ENCODE measurements at regions not wholly inside any gene's neighbourhood (a gene's known extent, or its start where the extent isn't known, plus 50 kb on each side); places are given as distances from the start of the nearest gene placed in this dataset.

GRCh38 chr19:33900817-33901216 lies 104.1 kb downstream of the KCTD15 start:
- H4K20me1 ChIP-seq (ENCODE audit: insufficient read depth, low read length) = no peaks in the 10 kb centered on the region
- no peak overlapping the region for H3K4me2 ChIP-seq (ENCODE audit: low read length)
- no peaks in the 10 kb centered on the region for H3K9me3 ChIP-seq (ENCODE audit: insufficient read depth, low read depth, low read length)
- H3K27ac ChIP-seq (ENCODE audit: low read depth, low read length) = no peak overlapping the region
- H3K4me3 ChIP-seq (ENCODE audit: insufficient read depth, low read depth, low read length) = no peak overlapping the region
- TF ChIP-seq EZH2 (IDR thresholded peaks at IDR 0.05; ENCODE audit: insufficient read depth, low read length) (no peak), CTCF (IDR thresholded peaks at IDR 0.05; ENCODE audit: insufficient read depth, low read depth, low read length) (no peak)
- no peak overlapping the region for H2AFZ ChIP-seq (ENCODE audit: low read depth, low read length)
- H3K79me2 ChIP-seq (ENCODE audit: insufficient read depth, low read length) = no peaks in the 10 kb centered on the region
- Mint-ChIP-seq H3K9me3 (ENCODE audit: unreplicated experiment) (peaks cover 9% of the 10 kb centered on the region), H3K36me3 (ENCODE audit: low read depth, unreplicated experiment) (no peaks in the 10 kb centered on the region), H3K27ac (ENCODE audit: unreplicated experiment) (no peak overlapping the region), H3K27me3 (ENCODE audit: low read depth, unreplicated experiment) (no peaks in the 10 kb centered on the region), H3K4me1 (ENCODE audit: low read depth, unreplicated experiment) (peaks cover 5% of the 10 kb centered on the region), H3K4me3 (ENCODE audit: unreplicated experiment) (no peak overlapping the region)
- no peak overlapping the region for H3K9ac ChIP-seq (ENCODE audit: low read length)
- H3K27me3 ChIP-seq (ENCODE audit: insufficient read depth, low read length) = no peaks in the 10 kb centered on the region
- peaks cover 5% of the 10 kb centered on the region for H3K4me1 ChIP-seq (ENCODE audit: insufficient read depth, low read length)
- H3K36me3 ChIP-seq (ENCODE audit: insufficient read depth, low read length) = no peaks in the 10 kb centered on the region
- FAIRE-seq = no peak
- no peak for DNase-seq (ENCODE audit: low read depth)

- Histone ChIP-seq H3K79me2 (ENCODE audit: insufficient read depth, low read length) (no peaks in the 10 kb centered on the region), H3K4me2 (ENCODE audit: low read length) (no peak overlapping the region), H2AFZ (ENCODE audit: low read depth, low read length) (no peak overlapping the region), H3K36me3 (ENCODE audit: insufficient read depth, low read length) (no peaks in the 10 kb centered on the region), H3K9ac (ENCODE audit: low read length) (no peak overlapping the region), H3K4me3 (ENCODE audit: insufficient read depth, low read depth, low read length) (no peak overlapping the region), H3K9me3 (ENCODE audit: insufficient read depth, low read depth, low read length) (no peaks in the 10 kb centered on the region), H3K27me3 (ENCODE audit: insufficient read depth, low read length) (no peaks in the 10 kb centered on the region), H3K4me1 (ENCODE audit: insufficient read depth, low read length) (peaks cover 7% of the 10 kb centered on the region), H3K27ac (ENCODE audit: low read depth, low read length) (no peak overlapping the region), H4K20me1 (ENCODE audit: insufficient read depth, low read length) (no peaks in the 10 kb centered on the region)
- Mint-ChIP-seq H3K9me3 (ENCODE audit: unreplicated experiment) (peaks cover 13% of the 10 kb centered on the region), H3K27ac (ENCODE audit: unreplicated experiment) (no peak overlapping the region), H3K4me3 (ENCODE audit: unreplicated experiment) (no peak overlapping the region), H3K4me1 (ENCODE audit: low read depth, unreplicated experiment) (peaks cover 5% of the 10 kb centered on the region), H3K36me3 (ENCODE audit: low read depth, unreplicated experiment) (peaks cover 4% of the 10 kb centered on the region), H3K27me3 (ENCODE audit: low read depth, unreplicated experiment) (peaks cover 4% of the 10 kb centered on the region)
- no peak for FAIRE-seq
- no peak for DNase-seq (ENCODE audit: low read depth)
- TF ChIP-seq CTCF (IDR thresholded peaks at IDR 0.05; ENCODE audit: insufficient read depth, low read depth, low read length) (no peak), EZH2 (IDR thresholded peaks at IDR 0.05; ENCODE audit: insufficient read depth, low read length) (no peak)
These were observed 105.7 kb downstream of the KCTD15 start for GRCh38 chr19:33902395-33902794.

DNA sequence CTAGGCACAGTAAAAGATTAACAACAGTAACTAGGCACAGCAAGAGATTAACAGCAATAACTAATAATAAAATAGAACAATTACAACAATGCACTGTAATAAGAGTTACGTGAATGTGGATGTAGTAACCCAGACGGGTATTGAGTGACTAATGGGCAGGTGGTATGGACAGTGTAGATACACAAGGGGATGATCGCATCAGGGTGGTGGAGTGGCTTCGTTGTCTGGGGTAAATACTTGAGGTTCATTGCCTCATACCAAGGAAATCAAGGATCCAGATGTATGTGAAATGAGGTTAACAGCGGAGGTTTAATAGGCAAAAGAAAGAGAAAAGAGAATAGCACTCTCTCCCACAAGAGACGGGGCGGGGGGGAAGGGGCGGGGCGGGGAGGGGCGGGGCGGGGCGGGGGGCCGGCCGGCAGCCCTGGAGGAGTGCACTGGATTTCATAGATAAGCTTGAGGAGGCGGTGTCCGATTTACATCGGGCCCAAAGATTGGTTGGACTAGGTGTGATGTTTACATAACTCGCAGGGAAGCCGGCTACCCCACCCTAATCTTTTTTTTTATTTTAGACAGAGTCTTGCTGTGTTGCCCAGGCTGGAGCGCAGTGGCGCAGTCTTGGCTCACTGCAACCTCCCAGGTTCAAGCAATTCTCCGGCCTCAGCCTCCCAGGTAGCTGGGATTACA lies 106.3 kb downstream of the KCTD15 start:
- DNase-seq (ENCODE audit: low read depth) = no peak
- no peak overlapping the region for H3K4me3 Mint-ChIP-seq (ENCODE audit: unreplicated experiment)
- H3K4me2 ChIP-seq (ENCODE audit: low read length) = no peak overlapping the region
- H3K27me3 ChIP-seq (ENCODE audit: insufficient read depth, low read length) = no peaks in the 10 kb centered on the region
- no peak for TF ChIP-seq EZH2 (IDR thresholded peaks at IDR 0.05; ENCODE audit: insufficient read depth, low read length)
- TF ChIP-seq CTCF (IDR thresholded peaks at IDR 0.05; ENCODE audit: insufficient read depth, low read depth, low read length) = no peak
- H3K4me1 ChIP-seq (ENCODE audit: insufficient read depth, low read length) = peaks cover 7% of the 10 kb centered on the region
- H3K9me3 ChIP-seq (ENCODE audit: insufficient read depth, low read depth, low read length) = no peaks in the 10 kb centered on the region
- H3K4me3 ChIP-seq (ENCODE audit: insufficient read depth, low read depth, low read length) = no peak overlapping the region
- FAIRE-seq = no peak
- peaks cover 5% of the 10 kb centered on the region for H3K36me3 Mint-ChIP-seq (ENCODE audit: low read depth, unreplicated experiment)
- H3K36me3 ChIP-seq (ENCODE audit: insufficient read depth, low read length) = no peaks in the 10 kb centered on the region
- peaks cover 5% of the 10 kb centered on the region for H3K4me1 Mint-ChIP-seq (ENCODE audit: low read depth, unreplicated experiment)
- H3K27ac Mint-ChIP-seq (ENCODE audit: unreplicated experiment) = no peak overlapping the region
- H3K27ac ChIP-seq (ENCODE audit: low read depth, low read length) = no peak overlapping the region
- H3K9me3 Mint-ChIP-seq (ENCODE audit: unreplicated experiment) = peaks cover 12% of the 10 kb centered on the region
- H3K9ac ChIP-seq (ENCODE audit: low read length) = no peak overlapping the region
- H3K79me2 ChIP-seq (ENCODE audit: insufficient read depth, low read length) = no peaks in the 10 kb centered on the region
- no peaks in the 10 kb centered on the region for H4K20me1 ChIP-seq (ENCODE audit: insufficient read depth, low read length)
- H2AFZ ChIP-seq (ENCODE audit: low read depth, low read length) = no peak overlapping the region
- H3K27me3 Mint-ChIP-seq (ENCODE audit: low read depth, unreplicated experiment) = peaks cover 5% of the 10 kb centered on the region

Measured in astrocyte (in vitro differentiated cells and primary cell).